AG09309 (cell line): ENCODE measurements at regions not wholly inside any gene's neighbourhood (a gene's known extent, or its start where the extent isn't known, plus 50 kb on each side); places are given as distances from the start of the nearest gene placed in this dataset.

Source experiments
- DNase-seq: peaks from one replicate; pipeline ENCODE4 v3.0.0-alpha.2; 2010; ENCODE audit warnings: low read depth
- H3K4me3 ChIP-seq: 2 replicates; pipeline ENCODE4 v1.5.1; 2011; ENCODE audit warnings: mild to moderate bottlenecking, low read depth, low read length, moderate library complexity; ENCODE audit not compliant: control insufficient read depth
- CTCF ChIP-seq: IDR thresholded peaks from 2 replicates; pipeline ENCODE4 v1.5.1; 2011; ENCODE audit warnings: mild to moderate bottlenecking, low read depth, low read length, inconsistent platforms; ENCODE audit not compliant: insufficient read depth, control insufficient read depth; ENCODE audit errors: missing control alignments

GRCh38 chr1:108042610-108043009 is 77.6 kb upstream of the VAV3 start:
- DNase-seq: no peak
- TF ChIP-seq CTCF: no peak
- H3K4me3 ChIP-seq: no peak overlapping the region

GRCh38 chr1:108041360-108042142 is 76.6 kb upstream of the VAV3 start:
- no peak for DNase-seq
- TF ChIP-seq CTCF: no peak
- no peak overlapping the region for H3K4me3 ChIP-seq

GRCh38 chr1:108038653-108039236 is 73.8 kb upstream of the VAV3 start:
- DNase-seq: no peak
- TF ChIP-seq CTCF: no peak
- H3K4me3 ChIP-seq: no peak overlapping the region

- no peak overlapping the region for H3K4me3 ChIP-seq
- no peak for TF ChIP-seq CTCF
- DNase-seq: no peak
Observed at GRCh38 chr1:108036796-108037562, 72.0 kb upstream of the VAV3 start.

GRCh38 chr1:108034396-108034795 is 69.4 kb upstream of the VAV3 start:
- no peak for TF ChIP-seq CTCF

GRCh38 chr1:108033550-108033951 is 68.6 kb upstream of the VAV3 start:
- no peak for TF ChIP-seq CTCF
- no peak for DNase-seq
- H3K4me3 ChIP-seq: no peak overlapping the region

More at GRCh38 chr1:108034396-108034795, 69.4 kb upstream of the VAV3 start:
- H3K4me3 ChIP-seq: no peak overlapping the region
- DNase-seq: no peak
